ACHN (cell line): ENCODE measurements at regions not wholly inside any gene's neighbourhood (a gene's known extent, or its start where the extent isn't known, plus 50 kb on each side); places are given as distances from the start of the nearest gene placed in this dataset.

Experiments
- DNase-seq: peaks from one replicate; pipeline ENCODE4 v3.0.0-alpha.2; 2015
- in situ Hi-C: cut with HindIII; loops from 2 replicates; pipeline ENCODE4 v1.10.0; 2017; ENCODE audit warnings: low sequenced_read_pairs, low pct_ligation_motif_present, low pct_unique_long_range_greater_than_20kb

DNA sequence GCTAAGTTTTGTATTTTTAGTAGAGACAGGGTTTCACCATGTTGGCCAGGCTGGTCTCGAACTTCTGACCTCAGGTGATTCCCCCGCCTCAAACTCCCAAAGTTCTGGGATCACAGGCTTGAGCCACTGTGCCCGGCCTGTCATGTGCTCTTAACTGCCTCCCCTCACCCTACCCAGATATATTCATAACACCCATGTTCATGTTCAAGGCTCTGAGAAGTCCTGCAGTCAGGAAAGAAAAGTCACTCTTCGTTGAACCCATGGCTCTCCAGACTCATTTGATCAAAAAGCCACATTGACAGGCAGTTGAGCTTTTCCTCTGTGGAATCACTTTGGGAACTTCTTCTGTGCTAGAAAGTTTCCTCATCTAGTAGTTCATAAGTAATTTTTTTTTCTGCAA, 545.5 kb upstream of the TBX3 start:
- no peak for DNase-seq
- in situ Hi-C loops = no loop called here

DNA sequence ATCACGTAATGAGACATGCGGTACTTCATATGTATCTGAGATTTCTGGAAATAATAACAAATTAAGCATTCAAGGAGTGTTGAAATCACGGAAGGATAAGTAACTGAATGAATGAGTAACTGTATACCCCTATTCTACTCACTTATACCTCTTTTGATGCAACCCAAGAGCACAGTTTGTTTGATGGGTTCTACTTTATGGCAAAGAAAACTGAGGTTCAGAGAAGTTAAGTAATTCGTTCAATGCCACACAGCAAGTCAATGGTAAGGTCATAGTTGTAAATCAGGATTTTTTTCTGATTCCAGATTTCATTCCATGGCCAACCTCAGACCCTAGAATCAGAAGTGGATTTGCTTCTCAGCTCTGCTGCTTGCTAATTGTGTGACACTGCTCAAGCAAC, 544.5 kb upstream of the TBX3 start:
- in situ Hi-C loops = no loop called here

DNA sequence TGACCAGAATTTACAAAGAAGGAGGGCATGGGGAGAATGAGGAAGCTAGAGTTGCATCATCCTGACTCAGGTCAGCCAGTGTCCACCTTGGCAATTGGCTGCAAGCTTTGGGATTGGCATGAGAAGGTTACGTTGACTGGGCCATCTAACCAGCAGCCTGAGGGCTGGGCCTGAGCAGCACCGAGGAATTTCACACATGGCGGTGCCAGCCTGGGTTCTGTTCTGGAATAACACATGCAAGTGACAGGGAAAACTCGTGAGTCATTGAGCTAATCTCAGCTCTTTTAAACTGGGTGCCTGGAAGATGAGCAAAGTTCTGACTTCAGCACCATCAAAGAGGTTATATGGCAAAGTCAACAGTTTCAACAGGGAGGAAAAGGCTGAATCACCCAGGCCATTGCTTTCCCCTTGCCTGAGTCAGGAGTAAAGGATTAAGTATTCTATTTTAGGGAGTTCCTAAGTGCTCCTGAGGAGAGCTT, 543.2 kb upstream of the TBX3 start:
- DNase-seq = peak; percentile 43
- in situ Hi-C loops = no loop called here

More for the DNA sequence above, 544.5 kb upstream of the TBX3 start:
- DNase-seq = no peak

DNA sequence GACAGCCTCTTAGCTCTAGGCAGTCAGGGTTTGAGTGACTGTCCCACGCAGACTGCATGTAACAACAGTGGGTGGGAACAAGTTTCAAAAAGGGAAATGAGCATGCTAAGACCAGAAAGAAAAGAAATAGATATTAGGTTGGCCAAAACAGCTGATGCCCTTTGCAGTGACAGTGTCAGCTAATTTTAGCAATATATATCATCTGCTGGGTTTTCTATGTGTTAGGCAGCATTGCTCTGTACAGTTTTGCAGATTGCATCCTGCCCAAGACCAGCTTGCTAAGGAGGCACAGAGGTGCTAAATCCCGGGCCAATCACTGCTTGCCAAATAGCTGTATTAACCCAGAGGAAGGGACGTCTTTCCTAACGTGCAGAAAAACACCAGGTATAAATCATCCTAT, 541.9 kb upstream of the TBX3 start:
- in situ Hi-C loops = no loop called here

DNA sequence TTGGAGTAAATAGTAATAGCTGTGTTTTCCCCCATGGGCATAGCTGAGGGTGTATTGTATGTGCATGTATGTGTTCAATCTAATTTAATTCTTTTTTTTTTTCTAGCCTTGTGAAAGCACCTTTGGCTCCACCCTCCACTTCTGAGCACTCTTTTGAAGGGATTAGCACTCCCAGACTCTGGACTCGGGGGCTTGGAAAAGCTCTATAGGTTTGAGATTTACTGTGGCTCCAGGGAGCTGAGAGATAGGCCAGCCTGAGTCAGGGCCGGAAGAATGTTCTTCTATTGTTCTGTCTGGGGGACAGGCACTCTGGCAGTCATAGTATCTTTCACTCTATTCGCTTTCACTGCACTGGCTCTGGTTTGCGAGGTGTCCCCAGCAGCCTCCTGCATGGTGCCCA, 540.0 kb upstream of the TBX3 start:
- DNase-seq = no peak
- in situ Hi-C loops = no loop called here

More for the DNA sequence above, 541.9 kb upstream of the TBX3 start:
- no peak for DNase-seq

DNA sequence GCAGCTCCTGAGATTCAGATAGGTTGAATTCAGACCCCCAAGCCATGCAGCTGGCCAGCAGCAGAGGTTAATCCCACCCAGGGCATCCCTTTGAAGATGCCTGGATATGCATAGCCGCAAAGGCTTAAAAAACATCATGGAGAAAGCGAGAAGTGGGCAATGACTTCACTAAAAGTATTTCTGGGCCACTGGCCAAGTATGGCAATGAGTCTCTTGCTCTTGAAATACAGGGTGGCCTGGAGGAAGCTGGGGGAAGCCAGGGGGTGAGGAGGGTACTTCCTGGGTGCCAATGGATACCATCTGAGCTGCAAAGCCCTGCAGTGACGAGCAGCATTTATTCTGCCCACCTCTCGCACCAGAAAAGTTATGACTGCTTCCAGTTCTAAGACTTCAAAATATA, 539.3 kb upstream of the TBX3 start:
- peak; percentile 69 for DNase-seq
- in situ Hi-C loops = no loop called here

DNA sequence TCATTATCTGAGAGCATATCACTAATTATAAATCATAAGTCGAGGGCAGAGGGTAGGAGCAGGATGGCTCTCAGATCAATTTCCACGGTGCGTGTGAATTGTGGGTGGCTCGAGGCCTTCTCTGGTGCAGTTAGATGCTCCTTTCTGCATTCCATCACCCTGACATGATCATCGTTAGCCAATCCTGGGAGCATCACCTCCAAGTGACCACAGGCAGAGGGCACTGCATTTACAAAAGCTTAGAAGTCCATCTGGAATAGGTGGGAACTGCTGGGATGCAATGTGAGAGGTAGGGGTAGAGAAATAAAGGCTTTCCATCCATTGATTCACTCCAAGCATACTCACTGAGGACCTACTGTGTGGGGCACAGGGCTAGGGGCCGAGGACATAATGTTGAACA, 538.2 kb upstream of the TBX3 start:
- in situ Hi-C loops = no loop called here

DNA sequence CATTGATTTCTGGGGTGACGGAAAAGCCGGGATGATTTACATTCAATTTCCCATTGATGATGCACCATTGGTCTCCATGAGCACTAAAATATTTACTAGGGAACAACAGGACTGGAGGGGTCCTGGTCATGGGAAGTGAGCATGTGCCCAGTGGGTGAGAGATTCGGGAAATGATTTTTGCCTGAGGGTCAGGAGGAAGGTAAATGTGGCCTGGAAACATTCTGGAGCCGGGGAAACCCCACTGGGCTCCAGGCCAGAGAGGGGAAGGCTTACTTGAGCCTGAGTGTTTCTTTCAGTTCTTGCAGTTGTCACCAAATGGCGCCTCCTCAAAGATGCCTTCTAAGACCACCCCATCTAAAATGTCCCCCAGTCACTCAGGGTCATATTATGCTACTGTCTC, 532.3 kb upstream of the TBX3 start:
- in situ Hi-C loops = no loop called here
- DNase-seq = no peak

More for the DNA sequence above, 538.2 kb upstream of the TBX3 start:
- no peak for DNase-seq

DNA sequence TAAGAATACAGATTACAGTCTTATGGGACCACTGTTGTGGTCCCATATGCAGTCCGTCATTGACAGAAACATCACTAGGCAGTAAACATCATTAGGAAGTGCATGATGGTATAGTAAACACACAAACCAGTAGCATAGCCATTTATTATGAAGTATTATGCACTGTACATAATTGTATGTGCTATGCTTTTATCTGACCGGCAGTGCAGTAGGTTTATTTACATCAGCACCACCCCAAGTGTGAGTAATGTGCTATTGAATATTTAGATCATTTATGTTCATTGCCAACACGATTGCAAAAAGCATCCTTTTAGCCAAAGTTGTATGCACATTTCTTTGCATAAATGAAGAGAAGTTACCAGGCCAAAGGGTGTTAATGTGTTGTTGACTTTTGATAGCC, 531.6 kb upstream of the TBX3 start:
- in situ Hi-C loops = no loop called here
- no peak for DNase-seq

DNA sequence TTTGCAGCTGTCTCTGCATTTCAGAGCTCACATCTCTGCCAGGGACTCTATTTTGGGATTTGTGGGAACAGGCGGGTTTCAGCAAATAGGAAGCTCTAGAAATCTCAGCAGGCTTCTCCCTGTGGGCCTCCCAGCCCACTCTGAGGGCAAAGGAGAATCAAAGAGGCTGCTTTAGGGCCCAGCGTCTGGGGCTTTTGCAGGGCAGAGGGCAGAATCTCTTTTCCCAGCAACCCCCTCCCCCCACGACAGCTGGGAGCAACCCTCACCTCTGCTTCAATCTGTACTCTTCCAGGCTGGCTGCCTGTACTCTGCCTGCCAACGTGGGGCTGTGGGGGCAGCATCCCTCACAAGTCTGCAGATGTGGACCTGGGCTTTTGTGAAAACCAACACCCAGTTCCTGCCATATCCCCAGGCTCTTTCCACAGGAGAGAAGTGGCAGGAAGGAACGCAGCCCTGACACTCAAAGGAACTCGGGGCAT, 529.6 kb upstream of the TBX3 start:
- no peak for DNase-seq
- in situ Hi-C loops = no loop called here

DNA sequence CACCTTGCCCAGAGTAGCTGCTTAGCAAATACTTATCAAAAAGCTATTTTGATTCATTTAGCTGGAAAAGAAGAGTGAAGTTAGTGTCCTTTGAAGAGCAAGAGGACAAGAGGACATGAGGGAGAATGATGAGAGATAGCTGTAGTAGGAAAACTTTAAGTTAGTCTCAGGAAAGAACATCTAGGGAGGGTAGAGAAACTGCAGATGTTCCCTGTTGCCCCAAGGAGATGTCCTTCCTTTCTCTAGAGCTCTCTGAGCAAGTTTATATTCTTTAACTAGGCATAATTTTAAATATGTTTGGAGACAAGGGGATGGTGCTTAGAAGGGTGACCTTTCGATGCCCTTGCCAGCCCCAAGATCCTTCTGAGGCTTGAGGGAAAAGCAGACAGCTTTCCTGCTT, 529.1 kb upstream of the TBX3 start:
- in situ Hi-C loops = no loop called here

DNA sequence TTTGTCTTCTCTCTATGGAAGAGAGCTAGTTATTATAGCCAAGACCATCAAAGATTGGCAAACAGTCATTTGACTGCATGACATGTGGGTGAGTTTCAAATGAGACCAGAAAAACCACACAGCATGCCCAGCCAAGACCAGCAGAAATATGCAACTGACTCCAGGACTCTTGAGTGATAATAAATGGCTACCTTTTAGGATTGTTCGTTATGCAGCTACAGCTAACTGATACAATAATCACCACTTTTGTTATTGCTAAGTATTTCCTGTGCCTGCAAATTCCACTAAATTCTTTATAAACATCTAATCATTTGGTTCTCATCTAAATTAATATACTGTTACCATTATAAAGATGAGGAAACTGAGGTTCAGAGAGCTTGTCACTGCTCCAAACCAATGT, 528.4 kb upstream of the TBX3 start:
- in situ Hi-C loops = no loop called here
- no peak for DNase-seq

More for the DNA sequence above, 529.1 kb upstream of the TBX3 start:
- no peak for DNase-seq

DNA sequence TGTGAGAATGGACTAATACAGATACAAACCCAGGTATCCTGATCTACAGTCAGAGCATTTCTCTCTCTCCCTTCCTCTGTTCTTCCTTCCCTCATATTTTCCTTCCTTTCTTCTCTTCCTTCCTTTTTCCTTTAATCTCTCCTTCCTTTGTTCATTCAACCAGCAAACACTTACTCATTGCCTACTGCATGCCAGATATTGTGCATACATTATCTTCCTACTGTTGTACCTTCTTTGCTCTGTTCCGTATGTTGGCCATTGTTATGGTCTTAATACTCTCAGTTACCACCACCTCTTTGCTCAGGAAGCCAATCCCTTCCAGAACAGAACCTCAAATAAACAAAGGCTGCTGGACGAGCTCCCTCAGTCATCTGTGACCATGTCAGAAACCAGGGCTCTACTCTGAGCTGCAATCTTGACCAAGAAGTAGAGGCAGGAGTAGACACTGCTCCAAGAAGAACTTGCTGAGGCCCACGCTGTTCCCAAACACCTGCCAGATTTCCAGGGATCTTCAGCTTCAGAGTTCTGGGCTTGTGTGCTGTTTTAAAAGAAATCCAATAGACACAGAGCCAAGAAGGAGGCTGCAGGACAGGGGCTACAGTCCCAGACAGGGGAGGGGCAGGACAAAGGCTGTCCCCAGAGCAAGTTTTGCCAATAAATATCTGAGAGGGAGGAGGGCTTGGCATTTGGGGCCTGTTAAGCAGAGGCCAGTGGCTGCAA, 526.7 kb upstream of the TBX3 start:
- DNase-seq = no peak
- in situ Hi-C loops = no loop called here

DNA sequence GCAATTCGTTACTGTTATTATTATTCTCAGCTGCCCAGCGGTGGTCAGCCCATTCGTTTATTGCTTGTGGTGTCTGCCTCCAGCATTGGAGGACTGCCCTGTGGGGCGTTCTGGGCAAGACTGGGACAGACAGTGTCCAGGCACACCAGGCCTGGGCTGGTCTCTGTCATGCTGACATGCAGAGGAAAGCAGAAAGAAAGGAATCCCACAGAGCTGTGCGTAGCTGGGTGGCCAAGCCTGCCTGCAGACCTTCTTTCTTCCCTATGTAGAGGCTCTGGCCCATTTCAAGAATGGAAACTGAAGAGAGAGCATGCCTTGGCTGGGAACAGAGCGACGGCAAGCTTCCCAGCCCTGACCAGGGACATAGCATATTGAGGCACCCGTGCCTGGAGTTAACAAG, 525.3 kb upstream of the TBX3 start:
- no peak for DNase-seq
- in situ Hi-C loops = no loop called here

DNA sequence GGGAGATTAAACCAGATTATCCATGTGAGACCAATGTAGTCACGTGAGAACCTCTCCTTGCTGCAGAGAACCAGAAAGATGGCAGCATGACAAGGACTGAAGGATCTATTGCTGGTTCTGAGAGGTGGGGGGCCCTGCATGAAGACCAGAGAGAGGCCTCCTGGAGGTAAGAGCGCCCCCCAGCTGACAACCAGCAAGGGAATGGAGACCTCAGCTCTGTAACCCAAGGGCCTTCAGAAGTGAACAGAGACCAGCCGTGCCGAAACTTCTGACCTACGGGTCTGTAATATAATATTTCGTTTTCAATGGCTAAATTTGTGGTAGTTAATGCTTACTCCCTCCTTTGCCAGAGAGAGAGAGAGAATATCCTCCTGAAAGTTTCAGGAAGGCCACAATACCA, 524.1 kb upstream of the TBX3 start:
- no peak for DNase-seq
- in situ Hi-C loops = no loop called here

DNA sequence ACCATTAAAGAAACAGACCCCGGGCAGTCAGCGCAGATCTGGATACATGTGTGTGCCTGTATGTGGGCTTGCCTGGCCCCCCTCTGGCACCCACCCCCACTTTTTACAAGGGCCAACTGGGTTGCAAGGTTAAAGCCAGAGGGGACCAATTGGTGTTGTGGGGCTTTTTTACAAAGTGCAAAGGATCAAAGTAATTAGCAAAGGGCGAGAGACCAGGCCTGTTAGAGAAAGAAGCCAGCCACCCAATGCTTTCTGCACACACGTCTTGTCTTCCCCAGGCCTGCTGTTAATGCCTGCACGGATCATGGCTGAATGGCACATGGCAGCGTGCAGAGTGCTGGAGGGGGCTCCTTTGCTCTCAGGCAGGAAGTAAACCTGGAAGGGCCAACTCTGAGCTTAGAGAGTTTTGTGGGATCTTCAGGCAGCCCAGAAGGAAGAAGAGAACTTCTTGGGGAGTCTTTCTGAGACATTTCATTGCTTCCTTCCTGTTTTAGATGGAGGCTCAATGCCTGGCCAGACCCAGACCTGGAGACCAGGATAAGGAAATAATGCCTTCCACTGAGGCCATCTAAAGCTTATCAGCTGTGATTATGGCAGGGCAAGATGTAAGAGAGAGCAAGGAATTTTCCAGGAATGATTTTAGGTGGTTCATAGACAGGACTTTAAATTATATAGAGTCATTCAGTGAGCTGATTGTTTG, 523.4 kb upstream of the TBX3 start:
- in situ Hi-C loops = no loop called here
- DNase-seq = no peak

DNA sequence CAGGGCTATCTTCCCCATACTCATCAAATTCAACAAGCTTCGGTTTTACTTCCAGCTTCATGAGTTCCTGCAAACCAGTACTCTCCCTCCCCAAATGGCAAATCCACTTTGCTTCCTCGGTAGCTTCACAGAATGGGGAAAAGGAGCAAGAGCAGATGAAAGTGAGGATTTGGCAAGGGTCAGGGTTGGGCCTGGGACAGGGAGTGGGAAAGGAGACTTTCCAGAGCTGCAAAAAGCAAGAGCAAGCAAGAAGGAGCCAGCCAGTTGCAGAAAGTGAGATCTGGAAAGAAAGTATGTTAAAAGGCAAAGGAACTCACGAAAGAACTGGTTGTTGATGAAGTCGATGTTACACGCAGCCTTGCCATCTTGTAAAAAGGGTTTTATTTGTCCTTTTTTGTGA, 522.8 kb upstream of the TBX3 start:
- in situ Hi-C loops = no loop called here
- DNase-seq = no peak

DNA sequence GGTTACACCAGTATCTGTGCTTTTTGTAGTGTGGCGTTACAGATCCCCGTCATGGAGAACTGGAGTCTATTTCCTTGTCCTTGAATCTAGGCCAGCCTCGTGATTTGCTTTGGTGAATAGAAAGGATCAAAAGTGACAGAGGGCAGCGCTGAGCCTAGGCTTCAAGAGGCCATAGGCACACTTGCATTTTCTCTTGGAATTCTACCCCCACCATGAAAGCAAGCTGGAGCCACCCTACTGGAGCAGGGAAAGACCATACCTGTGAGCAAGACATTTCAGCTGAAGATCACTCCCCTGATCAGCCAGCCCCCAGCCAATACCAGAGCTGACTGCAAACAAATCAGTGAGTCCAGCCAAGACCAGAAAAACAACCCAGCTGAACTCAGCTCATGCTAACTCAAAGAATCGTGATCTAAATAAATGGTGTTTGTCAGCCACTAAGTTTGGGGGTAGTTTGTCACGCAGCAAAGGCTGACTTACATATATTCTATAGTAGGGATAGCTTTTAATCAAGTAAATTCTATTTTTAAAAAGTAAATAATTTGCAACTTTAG, 521.9 kb upstream of the TBX3 start:
- DNase-seq = no peak
- in situ Hi-C loops = no loop called here

DNA sequence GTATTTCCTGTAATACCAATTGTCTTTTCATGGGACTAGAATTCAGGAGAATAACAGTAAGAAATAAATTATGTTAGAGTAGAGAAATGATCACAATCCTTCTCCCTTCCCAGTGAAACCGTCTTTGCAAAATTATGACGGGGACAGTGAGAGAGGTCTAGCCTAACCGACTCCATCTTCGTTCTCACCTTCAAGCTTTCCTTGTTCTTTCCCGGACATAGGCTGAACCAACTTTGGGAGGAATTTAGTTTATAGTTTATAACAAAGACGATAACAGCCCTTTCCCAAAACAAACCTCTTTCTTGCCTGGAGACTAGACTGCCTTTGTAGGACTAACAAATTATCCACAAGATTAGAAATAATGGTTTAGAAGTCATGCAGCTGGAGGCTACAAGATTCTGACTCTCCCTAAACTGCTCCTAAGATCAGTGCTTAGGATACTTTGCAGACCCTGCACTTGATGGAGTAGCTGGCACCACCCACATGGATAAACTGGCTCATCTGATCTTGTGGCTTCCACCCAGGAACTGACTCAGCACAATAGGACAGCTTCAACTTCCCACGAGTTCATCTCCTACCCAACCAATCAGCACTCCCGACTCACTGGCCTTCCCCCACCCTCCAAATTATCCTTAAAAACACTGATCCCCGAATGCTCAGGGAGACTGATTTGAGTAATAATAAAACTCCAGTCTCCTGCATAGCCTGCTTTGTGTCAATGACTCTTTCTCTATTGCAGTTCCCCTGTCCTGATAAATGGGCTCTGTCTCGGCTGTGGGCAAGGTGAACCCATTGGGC, 521.2 kb upstream of the TBX3 start:
- in situ Hi-C loops = no loop called here

More for the DNA sequence above, 521.2 kb upstream of the TBX3 start:
- DNase-seq = no peak
